AML-193 (cell line): ENCODE measurements at regions not wholly inside any gene's neighbourhood (a gene's known extent, or its start where the extent isn't known, plus 50 kb on each side); places are given as distances from the start of the nearest gene placed in this dataset.
"Not testable (repeated sequence)": the region's sequence is repeated elsewhere in the genome, so short reads cannot be mapped to it uniquely, and the experiment has no call there.

ENCODE experiments used
- DNase-seq, 2 experiments: peaks; one replicate each; lab custom pipeline; 2025; lab: John Stamatoyannopoulos, UW

GRCh38 chr2:72031346-72032110, 116.1 kb downstream of the CYP26B1 start:
- DNase-seq: no peak

DNA sequence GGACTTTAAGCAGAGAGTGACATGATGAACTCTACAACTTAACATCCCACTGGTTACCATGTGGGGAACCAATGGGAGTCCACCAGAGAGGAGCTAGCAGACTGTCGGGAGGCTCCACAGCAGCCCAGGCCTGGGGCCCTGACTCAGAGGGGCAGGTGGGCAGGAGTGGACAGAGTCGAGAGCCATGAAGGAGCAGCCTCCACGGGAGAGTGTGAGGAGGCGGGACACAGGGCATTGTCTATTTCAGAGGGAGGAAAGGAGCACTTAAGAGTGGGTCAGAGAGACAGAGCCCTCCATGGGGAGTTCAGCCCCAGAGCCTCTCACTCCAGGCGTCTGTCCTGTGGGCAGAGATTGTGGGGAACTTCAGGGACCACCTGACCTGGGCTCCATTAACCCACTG, 118.7 kb downstream of the CYP26B1 start:
- no peak for DNase-seq

DNA sequence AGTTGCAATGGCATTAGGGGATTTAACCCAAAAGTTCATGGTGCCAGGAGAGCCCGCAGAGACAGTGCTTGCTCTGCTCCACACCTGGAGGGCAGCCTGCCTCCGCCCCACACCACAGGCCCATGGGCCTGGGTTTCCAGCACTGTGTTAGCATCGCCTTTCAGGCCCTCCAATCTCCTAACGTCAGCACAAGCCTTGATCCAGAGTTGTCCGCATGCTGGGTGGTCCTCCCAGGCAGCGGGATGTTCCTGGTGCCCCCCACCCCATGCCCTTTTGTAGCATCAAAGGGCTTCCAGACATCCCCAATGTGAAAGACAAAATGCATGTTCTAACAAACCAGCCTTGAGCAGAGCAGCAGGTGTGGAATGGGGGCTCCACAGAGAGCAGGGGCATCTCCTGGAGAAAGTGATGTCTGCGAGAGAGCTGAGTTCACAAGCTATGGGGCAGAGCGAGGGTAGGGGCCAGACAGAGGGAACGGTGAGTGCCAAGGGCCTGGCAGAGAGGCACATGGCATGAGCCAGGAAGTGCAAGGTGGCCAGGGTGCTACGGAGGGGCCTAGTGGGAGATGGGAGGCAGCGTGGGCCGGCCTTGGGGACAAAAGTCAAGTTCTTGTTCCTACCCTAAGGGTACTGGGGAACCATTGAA, 119.2 kb downstream of the CYP26B1 start:
- DNase-seq: no peak

- no peak for DNase-seq
Measured at GRCh38 chr2:72027426-72028161, 120.1 kb downstream of the CYP26B1 start.

GRCh38 chr2:72026819-72027425, 120.7 kb downstream of the CYP26B1 start:
- DNase-seq: no peak

- no peak for DNase-seq
Measured at GRCh38 chr2:72024451-72025175, 123.0 kb downstream of the CYP26B1 start.

- no peak for DNase-seq
Measured at GRCh38 chr2:72023678-72024390, 123.8 kb downstream of the CYP26B1 start.

DNA sequence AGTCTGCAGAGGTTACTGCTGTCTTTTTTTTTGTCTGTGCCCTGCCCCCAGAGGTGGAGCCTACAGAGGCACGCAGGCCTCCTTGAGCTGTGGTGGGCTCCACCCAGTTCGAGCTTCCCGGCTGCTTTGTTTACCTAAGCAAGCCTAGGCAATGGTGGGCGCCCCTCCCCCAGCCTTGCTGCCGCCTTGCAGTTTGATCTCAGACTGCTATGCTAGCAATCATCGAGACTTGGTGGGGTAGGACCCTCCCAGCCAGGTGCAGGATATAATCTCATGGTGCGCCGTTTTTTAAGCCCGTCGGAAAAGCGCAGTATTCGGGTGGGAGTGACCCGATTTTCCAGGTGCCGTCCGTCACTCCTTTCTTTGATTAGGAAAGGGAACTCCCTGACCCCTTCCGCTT, 126.3 kb downstream of the CYP26B1 start:
- not testable (repeated sequence) for DNase-seq

DNA sequence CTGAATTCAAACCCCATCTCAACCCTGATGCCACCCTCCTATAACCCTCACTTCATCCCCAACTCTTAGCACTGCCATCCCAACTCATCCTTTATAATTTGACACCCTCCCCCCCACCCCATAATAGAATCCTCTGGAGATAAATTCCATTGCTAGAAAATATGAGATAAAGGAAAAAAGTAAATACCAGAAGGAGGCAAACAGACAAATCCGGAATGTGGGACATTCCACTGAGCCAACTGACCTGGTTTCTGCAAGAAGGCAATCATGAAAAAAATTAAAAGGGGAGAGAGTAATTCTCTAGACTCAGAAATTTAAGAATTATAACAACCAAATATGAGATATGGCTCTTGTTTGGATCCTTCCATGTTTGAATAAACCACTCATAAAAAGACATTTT, 132.4 kb downstream of the CYP26B1 start:
- DNase-seq: no peak

DNA sequence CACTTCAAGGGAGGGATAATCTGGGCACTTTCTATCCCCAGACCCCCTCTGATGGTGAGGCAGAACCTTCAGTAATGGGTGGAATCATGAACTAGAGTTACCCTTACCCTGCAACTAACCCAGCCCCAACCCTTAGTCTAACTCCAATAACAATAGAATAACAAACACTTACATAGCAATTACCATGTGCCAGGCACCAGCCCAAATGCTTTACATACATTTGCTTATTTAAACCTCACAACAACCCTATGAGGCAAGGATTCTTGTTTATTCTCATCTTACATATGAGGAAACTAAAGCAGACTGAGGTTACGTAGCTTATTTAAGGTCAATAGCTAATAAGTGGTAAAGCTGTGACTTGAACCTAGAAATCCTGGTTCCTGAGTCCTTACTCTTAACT, 132.8 kb downstream of the CYP26B1 start:
- DNase-seq: no peak

- no peak for DNase-seq
Measured at GRCh38 chr2:72013726-72014125, 133.9 kb downstream of the CYP26B1 start.

DNA sequence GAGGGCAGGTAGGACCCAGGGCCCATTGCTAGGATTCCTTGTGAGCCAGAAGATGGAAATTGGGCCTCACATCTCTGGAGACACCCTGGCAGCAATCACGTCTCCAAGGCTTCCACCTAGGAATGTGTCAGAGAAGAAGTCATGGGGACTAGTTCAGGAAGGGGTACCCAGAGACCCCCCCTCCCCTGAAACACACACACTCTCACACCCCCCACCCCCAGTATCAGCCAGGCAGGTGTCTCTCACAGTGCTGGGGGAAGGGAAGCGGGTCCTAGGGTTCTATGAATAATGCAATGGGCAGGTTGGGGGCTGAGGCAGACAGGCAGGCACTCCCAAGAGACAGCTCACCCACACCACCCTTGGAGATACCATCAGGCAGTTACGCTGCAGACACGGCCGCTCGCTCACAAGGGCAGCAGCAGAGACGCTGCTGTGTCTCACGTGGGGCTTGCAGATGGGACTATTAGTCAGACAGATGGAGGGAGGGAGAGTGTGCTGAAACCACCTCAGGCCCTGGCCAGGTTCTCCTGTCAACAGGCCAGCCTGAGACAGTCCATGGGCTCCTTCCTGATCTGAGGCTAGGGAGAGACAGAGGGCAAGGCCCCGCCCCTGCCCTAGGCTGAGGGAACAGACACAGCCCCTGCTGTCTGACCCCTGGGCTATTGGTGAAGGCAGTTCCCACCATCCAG, 134.6 kb downstream of the CYP26B1 start:
- no peak for DNase-seq

GRCh38 chr2:72011791-72012190, 135.9 kb downstream of the CYP26B1 start:
- DNase-seq: no peak

DNA sequence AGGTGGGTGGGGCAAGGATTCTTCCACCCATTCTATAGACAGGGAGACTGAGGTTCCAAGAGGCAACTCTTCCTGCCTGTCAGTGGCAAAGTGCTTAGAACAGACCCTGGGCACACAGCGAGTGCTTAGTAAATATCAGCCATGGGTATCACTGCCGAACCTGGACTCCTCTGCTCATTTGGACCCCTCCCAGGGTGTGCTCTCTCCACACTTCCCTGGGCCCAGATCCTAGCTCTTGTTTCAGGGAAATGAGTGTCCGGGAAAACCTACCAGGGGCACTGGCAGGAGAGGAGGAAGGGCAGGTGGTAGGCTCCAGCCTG, 136.3 kb downstream of the CYP26B1 start:
- DNase-seq: no peak

DNA sequence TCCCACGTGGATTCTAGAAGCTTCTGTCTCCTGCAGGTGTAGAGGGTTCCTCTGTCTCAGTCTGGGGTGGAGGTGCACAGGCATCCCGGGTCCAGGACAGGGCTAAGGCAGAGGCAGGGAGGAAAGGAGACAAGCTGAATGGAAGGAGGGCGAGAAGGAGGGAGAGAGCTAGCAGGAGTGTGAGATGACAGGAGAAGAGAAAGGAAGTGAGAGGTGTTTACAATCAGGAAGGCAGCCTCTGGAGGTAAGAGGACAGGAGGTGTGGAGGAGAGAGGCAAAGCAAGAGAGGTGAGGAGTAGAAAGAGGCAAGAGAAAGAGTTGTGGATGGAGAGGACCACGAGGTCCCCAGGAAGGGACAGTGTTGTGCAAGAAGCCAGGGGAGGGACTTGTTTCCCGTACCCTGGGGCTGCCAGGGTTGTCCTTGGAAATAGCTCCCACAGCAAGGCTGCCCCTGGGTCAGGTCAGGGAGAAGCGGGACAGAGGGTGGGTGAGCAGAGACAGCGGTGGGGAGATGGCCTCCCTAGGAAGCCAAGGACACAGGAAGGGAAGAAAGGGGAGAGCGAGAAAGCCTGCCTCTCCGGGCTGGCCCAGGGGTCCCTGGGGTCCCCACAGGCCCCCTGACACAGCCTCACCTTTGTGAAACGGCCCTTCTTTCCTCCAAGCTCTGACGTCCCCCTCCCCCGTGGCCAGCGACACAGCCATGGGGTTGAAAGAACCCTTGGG, 136.9 kb downstream of the CYP26B1 start:
- DNase-seq: no peak

- DNase-seq: no peak
Measured at GRCh38 chr2:72008608-72009007, 139.1 kb downstream of the CYP26B1 start.

GRCh38 chr2:72007402-72007801, 140.3 kb downstream of the CYP26B1 start:
- DNase-seq: no peak

DNA sequence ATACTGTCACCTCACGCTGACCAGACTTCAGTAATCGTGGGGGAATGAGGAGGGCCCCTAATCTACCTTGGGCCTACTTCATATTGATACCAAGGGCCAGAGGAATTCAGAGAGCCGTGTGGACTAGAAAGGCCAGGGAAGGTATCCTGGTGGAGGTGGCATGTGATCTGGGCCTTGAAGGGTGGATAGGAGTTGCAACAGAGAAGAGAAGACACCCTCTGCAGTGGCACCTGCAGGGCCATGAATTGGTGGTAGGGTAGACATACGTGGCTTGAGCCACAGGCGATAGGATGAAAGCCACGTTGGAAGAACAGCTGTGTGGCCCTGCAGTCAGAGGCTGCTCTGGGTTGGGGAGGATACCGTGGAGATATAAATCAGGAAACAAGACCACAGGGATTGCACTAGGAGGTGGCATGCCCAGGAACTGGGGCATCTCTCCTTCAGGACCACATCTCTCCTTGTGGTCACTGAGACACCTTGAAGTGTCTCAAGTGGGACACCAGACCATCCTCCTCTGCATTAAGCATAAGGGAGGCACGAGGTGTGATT, 141.4 kb downstream of the CYP26B1 start:
- DNase-seq: no peak

GRCh38 chr2:72004976-72005375, 142.7 kb downstream of the CYP26B1 start:
- DNase-seq: no peak
